Glomerular visceral epithelial cell (primary cell): ENCODE measurements at regions not wholly inside any gene's neighbourhood (a gene's known extent, or its start where the extent isn't known, plus 50 kb on each side); places are given as distances from the start of the nearest gene placed in this dataset.
"Not testable (repeated sequence)": the region's sequence is repeated elsewhere in the genome, so short reads cannot be mapped to it uniquely, and the experiment has no call there.

Experiments
- DNase-seq: peaks from one replicate; pipeline ENCODE4 v3.0.0-alpha.2; 2016; ENCODE audit errors: extremely low spot score

GRCh38 chr6:854406-855118 is 161.6 kb upstream of the EXOC2 start:
- no peak for DNase-seq

DNA sequence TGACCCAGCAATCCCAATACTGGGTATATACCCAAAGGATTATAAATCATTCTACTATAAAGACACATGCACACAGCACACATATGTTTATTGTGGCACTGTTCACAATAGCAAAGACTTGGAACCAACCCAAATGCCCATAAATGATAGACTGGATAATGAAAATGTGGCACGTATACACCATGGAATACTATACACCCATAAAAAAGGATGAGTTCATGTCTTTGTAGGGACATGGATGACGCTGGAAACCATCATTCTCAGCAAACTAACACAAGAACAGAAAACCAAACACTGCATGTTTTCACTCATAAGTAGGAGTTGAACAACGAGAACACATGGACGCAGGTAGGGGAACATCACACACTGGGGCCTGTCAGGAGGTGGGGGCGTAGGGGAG is 159.3 kb upstream of the EXOC2 start:
- not testable (repeated sequence) for DNase-seq

DNA sequence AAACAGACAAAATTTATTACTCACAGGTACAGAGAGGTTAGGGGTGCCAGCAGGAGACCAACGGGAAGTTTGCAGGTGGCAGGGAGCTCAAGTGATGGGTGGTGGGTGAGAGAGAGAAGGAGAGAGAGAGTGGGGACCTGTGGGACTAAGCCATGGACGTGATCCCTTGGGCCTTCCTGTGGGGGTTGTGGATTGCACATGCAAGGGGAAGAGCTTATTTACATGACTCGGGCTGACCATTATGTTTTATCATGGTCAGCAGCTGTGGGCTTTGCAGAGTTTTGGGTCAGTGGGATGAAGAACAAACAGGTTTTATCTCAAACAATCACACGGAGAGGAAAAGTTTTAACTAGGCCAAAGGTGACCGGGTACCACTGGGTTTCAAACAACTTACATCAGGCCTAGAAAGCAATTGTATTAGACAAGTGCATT is 156.2 kb upstream of the EXOC2 start:
- DNase-seq = no peak

GRCh38 chr6:845566-845965 is 152.6 kb upstream of the EXOC2 start:
- DNase-seq = no peak

DNA sequence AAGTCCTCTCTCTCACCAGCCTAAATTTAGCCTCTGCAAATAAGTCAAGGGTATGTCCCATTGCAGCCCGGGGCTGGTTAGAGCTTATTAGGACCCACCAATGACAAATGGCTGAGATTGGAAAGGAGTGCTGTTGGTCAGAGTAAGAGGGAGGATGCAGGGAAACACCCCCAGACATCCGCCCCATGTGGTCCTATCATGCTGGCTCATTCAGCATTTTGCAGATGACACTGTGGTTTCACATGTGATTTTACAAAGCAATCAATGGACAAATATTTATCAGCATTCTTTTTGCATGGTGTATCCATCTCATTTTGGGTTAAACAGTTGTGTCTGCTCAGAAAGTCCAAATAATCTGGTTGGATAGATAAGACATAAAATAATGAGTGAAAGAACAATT is 152.2 kb upstream of the EXOC2 start:
- DNase-seq = no peak

DNA sequence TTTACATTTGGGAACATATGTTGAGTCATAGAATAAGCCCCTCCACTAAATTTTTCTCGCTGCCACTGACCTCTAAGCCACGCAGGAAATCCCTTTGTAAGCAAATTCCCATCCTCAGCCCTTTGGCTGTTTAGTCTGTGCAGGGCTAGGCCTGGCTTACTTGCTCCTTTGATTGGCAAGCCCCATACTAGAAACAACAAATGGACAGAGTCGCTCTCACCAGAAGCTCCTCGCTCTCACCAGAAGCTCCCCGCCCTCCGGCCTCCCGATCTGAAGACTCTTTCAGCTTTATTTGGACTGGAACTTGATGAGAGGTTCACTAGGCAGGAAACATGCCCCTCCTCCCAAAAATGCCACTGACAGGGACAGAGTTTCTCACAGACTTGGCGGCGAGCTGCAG is 149.2 kb upstream of the EXOC2 start:
- DNase-seq = no peak

DNA sequence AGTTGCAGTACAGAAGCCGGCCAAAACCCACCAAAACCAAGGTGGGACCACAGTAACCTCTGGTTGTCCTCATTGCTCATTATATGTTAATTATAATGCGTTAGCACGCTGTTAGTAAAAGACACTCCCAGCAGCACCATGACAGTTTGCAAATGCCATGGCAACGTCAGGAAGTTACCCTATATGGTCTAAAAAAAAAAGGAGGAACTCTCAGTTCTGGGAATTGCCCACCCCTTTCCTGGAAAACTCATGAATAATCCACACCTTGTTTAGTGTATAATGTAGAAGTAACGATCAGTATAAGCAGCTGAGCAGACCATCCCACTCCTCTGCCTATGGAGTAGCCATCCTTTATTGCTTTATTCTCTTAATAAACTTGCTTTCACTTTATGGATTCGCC is 148.6 kb upstream of the EXOC2 start:
- no peak for DNase-seq

DNA sequence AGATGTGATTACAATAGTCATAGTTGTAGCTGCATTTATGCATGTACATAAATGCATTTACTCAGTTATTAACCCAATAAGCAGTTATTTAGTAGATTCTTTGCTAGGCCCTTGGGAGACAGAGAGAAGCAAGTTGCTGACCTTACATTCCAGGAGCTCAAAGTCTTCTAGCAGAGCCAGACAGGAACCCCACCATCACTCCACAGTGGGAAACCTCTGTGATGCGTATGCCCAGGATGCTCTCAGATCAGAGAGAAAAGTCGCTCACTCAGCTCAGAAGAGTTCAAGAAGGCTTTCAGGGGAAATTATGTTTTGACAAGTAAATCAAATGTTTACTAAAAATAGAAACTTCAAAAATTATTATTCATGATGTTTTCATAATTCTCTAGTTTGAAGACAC is 146.3 kb upstream of the EXOC2 start:
- DNase-seq = no peak

- no peak for DNase-seq
These were observed 144.4 kb upstream of the EXOC2 start for GRCh38 chr6:837380-837779.

DNA sequence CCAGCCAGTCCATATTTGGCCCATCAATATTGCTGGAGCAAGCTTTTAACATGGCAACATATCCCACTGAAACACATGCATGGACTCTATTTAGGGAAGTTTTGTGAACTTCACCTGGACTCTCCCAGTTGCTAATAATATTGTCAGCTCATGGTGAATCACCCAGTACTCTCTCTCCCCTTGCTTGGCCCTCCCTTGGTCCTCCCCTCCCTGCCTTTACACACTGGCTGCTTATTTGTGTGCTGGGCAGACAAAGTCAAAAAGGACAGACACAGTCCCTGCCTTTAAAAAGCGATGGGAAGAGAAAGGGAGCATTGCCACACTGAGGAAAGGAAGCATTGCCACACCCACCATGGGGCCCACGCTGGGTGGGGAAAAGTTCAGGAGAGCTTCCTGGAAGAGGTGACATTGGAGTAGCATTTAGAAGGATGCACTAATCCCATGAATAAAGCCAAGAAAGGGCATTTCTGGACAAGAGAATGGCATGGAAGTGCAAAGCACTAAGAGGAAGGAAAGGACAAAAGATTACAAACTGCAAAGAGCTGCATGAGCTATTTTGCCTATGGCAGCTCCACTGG is 143.4 kb upstream of the EXOC2 start:
- no peak for DNase-seq

- DNase-seq = peak; percentile 4
These were observed 142.7 kb upstream of the EXOC2 start for GRCh38 chr6:835476-836160.

DNA sequence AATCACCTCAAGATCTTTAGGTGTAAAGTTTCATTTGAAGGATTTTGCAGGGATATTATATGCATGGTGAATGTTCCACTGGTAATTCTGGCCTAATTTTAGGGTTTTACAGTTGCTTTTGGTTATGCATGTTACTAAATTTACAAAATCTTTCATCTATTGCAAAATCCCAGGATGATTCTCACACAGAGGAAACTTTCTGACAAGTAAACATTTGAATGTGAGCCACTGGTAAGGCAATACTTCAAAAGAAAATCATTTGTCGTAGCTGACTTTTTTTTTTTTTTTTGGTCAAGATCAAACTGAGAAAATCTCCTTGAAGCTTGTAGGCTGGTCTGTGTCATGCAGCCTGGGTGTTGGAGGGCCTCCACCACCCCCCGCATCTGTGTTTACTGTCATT is 141.9 kb upstream of the EXOC2 start:
- no peak for DNase-seq

DNA sequence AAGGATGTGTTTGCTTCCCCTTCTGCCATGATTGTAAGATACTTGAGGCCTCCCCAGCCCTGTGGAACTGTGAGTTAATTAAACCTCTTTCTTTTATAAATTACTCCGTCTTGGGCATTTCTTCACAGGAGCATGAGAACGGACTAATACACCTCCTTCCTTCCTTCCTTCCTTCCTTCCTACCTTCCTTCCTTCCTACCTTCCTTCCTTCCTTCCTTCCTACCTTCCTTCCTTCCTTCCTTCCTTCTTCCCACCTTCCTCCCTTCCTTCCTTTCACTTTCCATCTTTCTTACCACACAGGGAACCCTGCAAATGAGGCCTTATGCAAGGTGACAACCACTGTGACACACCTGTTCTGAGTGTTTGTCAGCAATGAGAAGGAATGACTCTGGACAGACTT is 141.3 kb upstream of the EXOC2 start:
- no peak for DNase-seq

DNA sequence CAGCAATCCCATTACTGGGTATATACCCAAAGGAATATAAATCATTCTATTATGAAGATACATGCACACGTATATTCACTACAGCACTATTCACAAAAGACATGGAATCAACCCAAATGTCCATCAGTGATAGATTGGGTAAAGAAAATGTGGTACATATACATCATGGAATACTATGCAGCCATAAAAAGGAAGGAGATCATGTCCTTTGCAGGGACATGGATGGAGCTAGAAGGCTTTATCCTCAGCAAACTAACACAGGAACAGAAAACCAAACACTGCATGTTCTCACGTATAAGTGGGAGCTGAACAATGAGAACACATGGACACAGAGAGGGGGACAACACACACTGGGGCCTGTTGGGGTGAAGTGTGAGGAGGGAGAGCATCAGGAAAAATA is 139.9 kb upstream of the EXOC2 start:
- DNase-seq = not testable (repeated sequence)

DNA sequence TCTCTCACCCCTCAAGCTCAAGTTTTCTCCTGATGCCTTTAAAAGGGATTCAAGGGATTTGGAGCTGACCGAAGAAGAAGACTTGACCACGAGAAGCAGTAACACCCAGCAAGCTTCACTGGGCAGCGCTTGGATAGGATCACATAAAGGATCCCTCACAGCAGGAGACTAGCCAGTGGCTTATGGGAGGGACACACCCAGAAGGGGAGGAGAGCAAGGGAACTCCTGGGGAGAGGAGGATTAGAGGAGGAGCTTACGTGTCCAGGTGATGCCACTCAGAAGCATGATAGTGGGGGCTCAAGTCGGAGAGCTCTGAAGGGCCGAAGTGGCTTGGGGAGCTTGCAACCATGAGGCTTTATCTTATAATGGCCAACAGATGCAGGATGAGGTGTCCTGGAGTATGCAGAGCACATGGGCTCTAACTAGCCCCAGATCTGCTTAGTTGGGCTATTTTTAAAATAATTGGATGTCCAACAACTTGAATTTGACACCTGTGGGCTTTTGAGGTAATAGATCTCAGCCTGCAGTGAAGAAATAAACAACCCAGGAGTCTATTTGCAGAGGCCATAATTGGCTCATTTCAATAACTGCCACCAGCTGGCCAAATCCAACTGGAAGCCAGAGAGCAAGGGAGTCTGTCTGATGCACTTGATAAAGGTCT is 137.9 kb upstream of the EXOC2 start:
- DNase-seq = no peak

- DNase-seq = no peak
These were observed 136.7 kb upstream of the EXOC2 start for GRCh38 chr6:829656-830055.

GRCh38 chr6:827431-827830 is 134.5 kb upstream of the EXOC2 start:
- DNase-seq = no peak

GRCh38 chr6:819122-819521 is 126.2 kb upstream of the EXOC2 start:
- peak; percentile 6 for DNase-seq

GRCh38 chr6:818196-818595 is 125.3 kb upstream of the EXOC2 start:
- DNase-seq = no peak

GRCh38 chr6:816510-817084 is 123.7 kb upstream of the EXOC2 start:
- no peak for DNase-seq

DNA sequence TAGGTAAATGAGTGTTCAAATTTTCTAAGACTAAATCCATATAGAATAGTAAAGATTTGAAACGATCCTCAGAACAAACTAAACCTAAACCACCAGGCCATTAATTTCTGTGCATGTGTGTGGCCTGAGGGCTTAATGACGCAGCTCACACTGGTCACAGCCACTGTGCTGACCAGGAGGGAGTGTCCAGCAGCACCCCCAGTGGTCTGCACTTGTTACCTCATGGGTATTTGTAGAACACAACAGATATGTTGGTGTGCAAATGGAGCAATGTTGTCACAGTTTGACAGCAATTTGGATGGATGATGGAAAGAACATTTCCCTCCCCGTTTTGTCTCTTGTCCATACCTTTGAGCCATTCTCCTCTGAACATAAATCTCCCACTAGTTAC is 122.4 kb upstream of the EXOC2 start:
- DNase-seq = no peak
